ENCODE measurements at regions not wholly inside any gene's neighbourhood (a gene's known extent, or its start where the extent isn't known, plus 50 kb on each side); places are given as distances from the start of the nearest gene placed in this dataset.

DNA sequence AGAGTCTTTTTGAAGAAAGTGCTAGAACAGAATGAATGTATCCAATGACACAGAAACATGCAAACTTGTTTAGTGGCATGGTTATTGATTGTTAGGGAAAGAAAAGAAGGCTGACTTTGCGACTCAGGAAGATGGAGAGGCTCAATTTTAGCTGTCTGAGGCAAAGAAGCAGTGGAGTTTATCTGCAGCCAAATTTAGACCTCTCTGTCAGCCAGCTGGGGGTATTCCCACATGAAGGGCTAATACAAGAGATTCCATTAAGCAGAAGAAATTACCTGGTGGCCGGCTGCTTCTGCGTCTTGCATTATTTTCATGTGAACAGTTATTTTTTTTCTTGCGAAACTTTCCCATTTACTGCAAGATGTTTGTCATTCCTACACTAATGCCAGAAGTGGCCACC, 240.2 kb upstream of the NBEA start:
- no peaks in the 10 kb centered on the region for H3K9me3 ChIP-seq
- no peaks in the 10 kb centered on the region for H3K27me3 ChIP-seq
- no peak for TF ChIP-seq EP300 (IDR thresholded peaks at IDR 0.05)
- TF ChIP-seq, protein P1, sequence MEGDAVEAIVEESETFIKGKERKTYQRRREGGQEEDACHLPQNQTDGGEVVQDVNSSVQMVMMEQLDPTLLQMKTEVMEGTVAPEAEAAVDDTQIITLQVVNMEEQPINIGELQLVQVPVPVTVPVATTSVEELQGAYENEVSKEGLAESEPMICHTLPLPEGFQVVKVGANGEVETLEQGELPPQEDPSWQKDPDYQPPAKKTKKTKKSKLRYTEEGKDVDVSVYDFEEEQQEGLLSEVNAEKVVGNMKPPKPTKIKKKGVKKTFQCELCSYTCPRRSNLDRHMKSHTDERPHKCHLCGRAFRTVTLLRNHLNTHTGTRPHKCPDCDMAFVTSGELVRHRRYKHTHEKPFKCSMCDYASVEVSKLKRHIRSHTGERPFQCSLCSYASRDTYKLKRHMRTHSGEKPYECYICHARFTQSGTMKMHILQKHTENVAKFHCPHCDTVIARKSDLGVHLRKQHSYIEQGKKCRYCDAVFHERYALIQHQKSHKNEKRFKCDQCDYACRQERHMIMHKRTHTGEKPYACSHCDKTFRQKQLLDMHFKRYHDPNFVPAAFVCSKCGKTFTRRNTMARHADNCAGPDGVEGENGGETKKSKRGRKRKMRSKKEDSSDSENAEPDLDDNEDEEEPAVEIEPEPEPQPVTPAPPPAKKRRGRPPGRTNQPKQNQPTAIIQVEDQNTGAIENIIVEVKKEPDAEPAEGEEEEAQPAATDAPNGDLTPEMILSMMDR (IDR thresholded peaks at IDR 0.05), result no peak
- no peak for TF ChIP-seq POLR2A (IDR thresholded peaks at IDR 0.05)
- no peak for TF ChIP-seq POLR2AphosphoS5 (IDR thresholded peaks at IDR 0.05)
- H3K36me3 ChIP-seq, result no peaks in the 10 kb centered on the region
- H3K4me3 ChIP-seq, result no peak overlapping the region
- no peak overlapping the region for H3K27ac ChIP-seq
- H3K4me1 ChIP-seq, result no peaks in the 10 kb centered on the region
- WGBS, 2 donors (ENCODE audit: low coverage in 1 of 2), result 89 to 94% methylated on average over 3 to 4 of the region's 4 CpGs
- no peak for ATAC-seq

DNA sequence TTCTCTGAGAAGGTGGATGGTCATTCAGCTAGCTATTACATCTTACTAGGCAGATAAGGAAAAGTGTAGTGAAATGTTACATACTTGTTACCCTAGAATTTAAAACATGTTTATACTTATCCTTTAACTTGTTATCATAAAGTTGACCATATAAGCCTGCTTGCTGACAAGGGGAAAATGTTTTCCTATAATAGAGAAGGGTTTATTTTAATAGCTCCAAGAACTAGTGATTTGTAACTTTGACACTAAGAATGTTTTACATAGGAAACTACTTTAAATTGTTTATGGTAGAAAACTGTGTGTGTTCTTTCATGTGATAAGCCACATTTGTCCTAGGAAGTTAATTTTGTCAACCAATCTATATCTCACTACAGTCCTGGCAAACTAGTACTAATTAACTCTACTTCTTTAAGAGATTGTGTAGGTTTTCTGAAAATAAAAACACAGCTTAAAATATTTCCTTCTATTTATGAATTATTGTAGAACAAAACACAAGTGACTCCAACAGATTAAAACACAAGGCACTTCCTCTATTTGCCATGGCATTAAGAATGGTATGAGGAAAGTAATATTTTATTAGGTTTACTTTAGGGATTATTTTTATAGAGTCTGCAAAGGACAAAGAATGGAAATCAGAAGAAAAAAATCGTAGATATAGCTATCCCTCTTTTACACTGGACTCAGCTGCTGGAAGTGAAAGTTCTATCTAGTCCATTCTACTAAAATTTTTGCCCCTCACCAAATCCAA, 233.3 kb upstream of the NBEA start:
- Histone ChIP-seq H3K4me3 (no peak overlapping the region), H3K36me3 (no peaks in the 10 kb centered on the region), H3K4me1 (no peaks in the 10 kb centered on the region), H3K27ac (no peak overlapping the region), H3K9me3 (no peaks in the 10 kb centered on the region), H3K27me3 (no peaks in the 10 kb centered on the region)
- WGBS, 2 donors (ENCODE audit: low coverage in 1 of 2), result 33 to 46% methylated on average over 1 of the region's 1 CpG
- TF ChIP-seq POLR2AphosphoS5 (IDR thresholded peaks at IDR 0.05), result no peak
- no peak for TF ChIP-seq POLR2A (IDR thresholded peaks at IDR 0.05)
- no peak for TF ChIP-seq EP300 (IDR thresholded peaks at IDR 0.05)
- TF ChIP-seq, protein P1 (IDR thresholded peaks at IDR 0.05), result no peak
- ATAC-seq, result no peak

DNA sequence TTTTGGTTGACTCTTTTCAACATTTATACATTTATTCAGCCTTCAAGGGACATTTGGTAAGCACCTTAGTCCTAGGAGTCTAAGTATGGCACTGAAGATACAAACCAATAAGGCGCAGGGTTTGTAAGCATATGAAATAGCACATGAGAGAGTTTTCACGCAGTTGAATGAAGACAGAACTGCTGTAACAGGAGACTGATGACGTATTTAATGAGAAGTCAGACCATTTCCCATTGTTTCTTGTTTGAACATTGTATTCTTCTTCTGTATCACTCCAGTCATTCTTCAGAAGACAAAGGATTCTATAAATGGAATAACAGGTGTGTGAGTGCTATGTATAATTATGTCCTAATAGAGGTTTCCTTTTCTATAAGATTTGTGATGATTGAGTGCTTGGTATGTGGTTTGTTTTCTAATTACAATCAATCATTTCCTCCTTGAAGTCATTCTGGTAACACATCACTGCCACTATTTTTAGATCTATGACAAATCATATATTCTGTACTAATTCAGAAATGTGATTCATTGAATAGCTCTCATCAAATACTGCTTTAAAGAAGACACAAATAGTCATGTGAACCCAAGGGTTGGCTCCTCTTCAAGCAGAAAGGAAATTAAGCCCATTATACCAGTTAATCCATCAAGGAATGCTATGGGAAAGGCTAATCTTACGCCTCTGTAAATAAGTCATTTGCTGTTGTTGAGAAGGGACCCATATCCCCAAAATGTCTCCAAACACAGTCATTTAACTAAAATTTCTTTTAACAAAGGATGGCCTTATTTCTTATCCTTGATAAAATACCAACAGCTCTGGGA, 222.8 kb upstream of the NBEA start:
- ATAC-seq, result no peak
- TF ChIP-seq, protein P1 (IDR thresholded peaks at IDR 0.05), result no peak
- TF ChIP-seq EP300 (IDR thresholded peaks at IDR 0.05) (no peak), POLR2A (IDR thresholded peaks at IDR 0.05) (no peak), POLR2AphosphoS5 (IDR thresholded peaks at IDR 0.05) (no peak)
- no peaks in the 10 kb centered on the region for H3K36me3 ChIP-seq

DNA sequence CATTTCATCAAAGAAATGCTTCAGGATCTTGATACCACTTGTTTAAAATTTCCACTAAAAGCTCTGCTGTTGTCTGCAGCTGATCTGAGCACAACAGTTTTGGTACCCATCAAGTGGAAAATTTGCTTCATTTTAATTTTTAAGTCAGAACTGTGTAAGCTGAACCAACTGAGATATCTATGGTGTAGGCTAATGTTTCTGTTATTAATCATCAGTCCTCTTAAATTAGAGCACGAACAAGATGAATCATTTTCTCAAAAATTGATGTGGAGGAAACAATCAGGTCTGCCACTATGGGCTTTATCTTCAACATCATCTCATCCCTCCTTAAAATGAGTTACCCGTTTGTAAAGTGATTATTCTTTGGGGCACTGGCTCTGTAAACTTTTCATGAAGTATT, 221.5 kb upstream of the NBEA start:
- peaks cover 0 to 9% (median 0%) of the 10 kb centered on the region in 3 donors for H3K9me3 ChIP-seq
- no peaks in the 10 kb centered on the region for H3K27me3 ChIP-seq
- no peaks in the 10 kb centered on the region for H3K36me3 ChIP-seq
- ATAC-seq, result no peak
- no peak overlapping the region for H3K27ac ChIP-seq
- TF ChIP-seq, protein P1 (IDR thresholded peaks at IDR 0.05), result no peak
- TF ChIP-seq POLR2AphosphoS5 (IDR thresholded peaks at IDR 0.05) (no peak), POLR2A (IDR thresholded peaks at IDR 0.05) (no peak), EP300 (IDR thresholded peaks at IDR 0.05) (no peak)
- H3K4me1 ChIP-seq, result peaks cover 0 to 17% (median 0%) of the 10 kb centered on the region in 3 donors
- H3K4me3 ChIP-seq, result no peak overlapping the region
- 75 to 93% methylated on average over 2 of the region's 2 CpGs for WGBS, 2 donors (ENCODE audit: low coverage in 1 of 2)

More for the DNA sequence above, 222.8 kb upstream of the NBEA start:
- WGBS, 2 donors (ENCODE audit: low coverage in 1 of 2), result 74 to 97% methylated on average over 4 of the region's 4 CpGs
- no peak overlapping the region for H3K27ac ChIP-seq
- H3K9me3 ChIP-seq, result peaks cover 0 to 9% (median 0%) of the 10 kb centered on the region in 3 donors
- H3K4me3 ChIP-seq, result no peak overlapping the region
- no peaks in the 10 kb centered on the region for H3K27me3 ChIP-seq
- peaks cover 0 to 17% (median 0%) of the 10 kb centered on the region in 3 donors for H3K4me1 ChIP-seq

Data from gastroesophageal sphincter (tissue), 4 donors.